ENCODE measurements at regions not wholly inside any gene's neighbourhood (a gene's known extent, or its start where the extent isn't known, plus 50 kb on each side); places are given as distances from the start of the nearest gene placed in this dataset.

DNA sequence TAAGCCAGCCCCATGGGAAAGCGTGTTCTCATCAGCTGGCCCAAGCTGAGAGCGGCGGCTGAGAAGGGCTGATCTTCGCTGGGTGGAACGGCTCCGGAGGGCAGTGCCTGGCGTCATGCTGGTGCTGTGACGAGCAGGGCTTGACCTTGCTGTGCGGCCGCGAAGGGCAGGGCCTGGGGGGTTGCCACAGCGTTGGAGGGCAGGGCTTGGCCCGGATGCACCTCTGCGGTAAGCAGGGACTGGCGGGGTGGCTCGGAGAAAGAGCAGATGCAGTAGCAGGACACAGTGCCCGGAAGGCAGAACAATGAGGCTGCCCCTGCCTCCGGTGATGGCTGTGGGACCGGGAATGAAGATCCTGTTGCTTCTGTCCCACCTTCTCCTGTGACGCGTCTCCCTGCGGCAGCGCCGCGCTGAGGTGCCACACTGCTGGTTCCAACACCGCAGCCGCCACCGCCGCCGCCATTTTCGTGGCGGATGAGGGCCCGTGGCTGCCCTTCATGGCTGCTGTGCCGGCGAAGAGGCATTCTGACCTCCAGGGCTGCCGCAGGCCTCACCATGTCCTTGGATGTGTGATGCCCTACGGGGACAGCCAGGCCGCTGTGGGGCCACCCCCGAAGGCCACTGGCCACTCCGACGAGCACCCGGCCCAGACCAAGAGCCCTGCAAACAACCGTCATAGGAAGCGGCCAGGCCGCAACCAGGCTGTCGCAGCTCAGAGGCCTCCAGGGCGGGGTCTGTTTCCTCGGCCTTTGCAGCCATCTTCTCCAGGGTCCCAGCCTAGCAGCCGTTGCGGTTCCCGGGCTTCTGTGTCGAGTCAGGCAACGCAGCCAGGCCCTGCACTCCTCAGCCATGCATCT lies 890.5 kb upstream of the CTNND2 start:
- ATAC-seq, result no peak
- TF ChIP-seq RARB (CRISPR knock-in tag; IDR thresholded peaks at IDR 0.05) (no peak), ISL1 (CRISPR knock-in tag; IDR thresholded peaks at IDR 0.05) (no peak), ARNTL (CRISPR knock-in tag; IDR thresholded peaks at IDR 0.05; ENCODE audit: borderline replicate concordance, low read depth) (no peak), ZFP3 (CRISPR knock-in tag; IDR thresholded peaks at IDR 0.05) (no peak), POU6F1 (CRISPR knock-in tag; IDR thresholded peaks at IDR 0.05; ENCODE audit: borderline replicate concordance, low read depth) (no peak), ESRRG (CRISPR knock-in tag; IDR thresholded peaks at IDR 0.05) (no peak), ZNF8 (CRISPR knock-in tag; IDR thresholded peaks at IDR 0.05) (no peak), TOX (CRISPR knock-in tag; IDR thresholded peaks at IDR 0.05; ENCODE audit: borderline replicate concordance) (no peak), CSDC2 (CRISPR knock-in tag; IDR thresholded peaks at IDR 0.05) (no peak), TSHZ2 (CRISPR knock-in tag; IDR thresholded peaks at IDR 0.05) (no peak), SNAI2 (CRISPR knock-in tag; IDR thresholded peaks at IDR 0.05) (no peak)
- TF ChIP-seq, protein P1, sequence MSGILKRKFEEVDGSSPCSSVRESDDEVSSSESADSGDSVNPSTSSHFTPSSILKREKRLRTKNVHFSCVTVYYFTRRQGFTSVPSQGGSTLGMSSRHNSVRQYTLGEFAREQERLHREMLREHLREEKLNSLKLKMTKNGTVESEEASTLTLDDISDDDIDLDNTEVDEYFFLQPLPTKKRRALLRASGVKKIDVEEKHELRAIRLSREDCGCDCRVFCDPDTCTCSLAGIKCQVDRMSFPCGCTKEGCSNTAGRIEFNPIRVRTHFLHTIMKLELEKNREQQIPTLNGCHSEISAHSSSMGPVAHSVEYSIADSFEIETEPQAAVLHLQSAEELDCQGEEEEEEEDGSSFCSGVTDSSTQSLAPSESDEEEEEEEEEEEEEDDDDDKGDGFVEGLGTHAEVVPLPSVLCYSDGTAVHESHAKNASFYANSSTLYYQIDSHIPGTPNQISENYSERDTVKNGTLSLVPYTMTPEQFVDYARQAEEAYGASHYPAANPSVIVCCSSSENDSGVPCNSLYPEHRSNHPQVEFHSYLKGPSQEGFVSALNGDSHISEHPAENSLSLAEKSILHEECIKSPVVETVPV (CRISPR knock-in tag; IDR thresholded peaks at IDR 0.05), result no peak
- TF ChIP-seq, protein P2, sequence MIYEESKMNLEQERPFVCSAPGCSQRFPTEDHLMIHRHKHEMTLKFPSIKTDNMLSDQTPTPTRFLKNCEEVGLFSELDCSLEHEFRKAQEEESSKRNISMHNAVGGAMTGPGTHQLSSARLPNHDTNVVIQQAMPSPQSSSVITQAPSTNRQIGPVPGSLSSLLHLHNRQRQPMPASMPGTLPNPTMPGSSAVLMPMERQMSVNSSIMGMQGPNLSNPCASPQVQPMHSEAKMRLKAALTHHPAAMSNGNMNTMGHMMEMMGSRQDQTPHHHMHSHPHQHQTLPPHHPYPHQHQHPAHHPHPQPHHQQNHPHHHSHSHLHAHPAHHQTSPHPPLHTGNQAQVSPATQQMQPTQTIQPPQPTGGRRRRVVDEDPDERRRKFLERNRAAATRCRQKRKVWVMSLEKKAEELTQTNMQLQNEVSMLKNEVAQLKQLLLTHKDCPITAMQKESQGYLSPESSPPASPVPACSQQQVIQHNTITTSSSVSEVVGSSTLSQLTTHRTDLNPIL (CRISPR knock-in tag; IDR thresholded peaks at IDR 0.05; ENCODE audit: low read depth), result no peak
- TF ChIP-seq, protein P3, sequence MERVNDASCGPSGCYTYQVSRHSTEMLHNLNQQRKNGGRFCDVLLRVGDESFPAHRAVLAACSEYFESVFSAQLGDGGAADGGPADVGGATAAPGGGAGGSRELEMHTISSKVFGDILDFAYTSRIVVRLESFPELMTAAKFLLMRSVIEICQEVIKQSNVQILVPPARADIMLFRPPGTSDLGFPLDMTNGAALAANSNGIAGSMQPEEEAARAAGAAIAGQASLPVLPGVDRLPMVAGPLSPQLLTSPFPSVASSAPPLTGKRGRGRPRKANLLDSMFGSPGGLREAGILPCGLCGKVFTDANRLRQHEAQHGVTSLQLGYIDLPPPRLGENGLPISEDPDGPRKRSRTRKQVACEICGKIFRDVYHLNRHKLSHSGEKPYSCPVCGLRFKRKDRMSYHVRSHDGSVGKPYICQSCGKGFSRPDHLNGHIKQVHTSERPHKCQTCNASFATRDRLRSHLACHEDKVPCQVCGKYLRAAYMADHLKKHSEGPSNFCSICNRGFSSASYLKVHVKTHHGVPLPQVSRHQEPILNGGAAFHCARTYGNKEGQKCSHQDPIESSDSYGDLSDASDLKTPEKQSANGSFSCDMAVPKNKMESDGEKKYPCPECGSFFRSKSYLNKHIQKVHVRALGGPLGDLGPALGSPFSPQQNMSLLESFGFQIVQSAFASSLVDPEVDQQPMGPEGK (CRISPR knock-in tag; IDR thresholded peaks at IDR 0.05; ENCODE audit: borderline replicate concordance), result no peak

GRCh38 chr5:12793373-12793772 lies 889.1 kb upstream of the CTNND2 start:
- no peak for ATAC-seq
- TF ChIP-seq BACH2 (CRISPR knock-in tag; IDR thresholded peaks at IDR 0.05; ENCODE audit: borderline replicate concordance), result no peak
- no peak for TF ChIP-seq ZNF565 (CRISPR knock-in tag; conservative IDR thresholded peaks at IDR 0.05; ENCODE audit: low read depth)
- TF ChIP-seq ZC3H10 (CRISPR knock-in tag; IDR thresholded peaks at IDR 0.05), result no peak
- no peak for TF ChIP-seq TOX (CRISPR knock-in tag; IDR thresholded peaks at IDR 0.05; ENCODE audit: borderline replicate concordance)
- TF ChIP-seq ZFP3 (CRISPR knock-in tag; IDR thresholded peaks at IDR 0.05), result no peak
- TF ChIP-seq ARNTL (CRISPR knock-in tag; IDR thresholded peaks at IDR 0.05; ENCODE audit: borderline replicate concordance, low read depth), result no peak
- TF ChIP-seq, protein P1 (CRISPR knock-in tag; IDR thresholded peaks at IDR 0.05), result no peak
- TF ChIP-seq ISL1 (CRISPR knock-in tag; IDR thresholded peaks at IDR 0.05), result no peak
- no peak for TF ChIP-seq RARB (CRISPR knock-in tag; IDR thresholded peaks at IDR 0.05)
- no peak for TF ChIP-seq TSHZ2 (CRISPR knock-in tag; IDR thresholded peaks at IDR 0.05)
- no peak for TF ChIP-seq ESRRG (CRISPR knock-in tag; IDR thresholded peaks at IDR 0.05)
- no peak for TF ChIP-seq ZNF8 (CRISPR knock-in tag; IDR thresholded peaks at IDR 0.05)
- TF ChIP-seq, protein P2 (CRISPR knock-in tag; IDR thresholded peaks at IDR 0.05; ENCODE audit: low read depth), result no peak
- no peak for TF ChIP-seq CSDC2 (CRISPR knock-in tag; IDR thresholded peaks at IDR 0.05)
- TF ChIP-seq GLIS3 (CRISPR knock-in tag; IDR thresholded peaks at IDR 0.05), result no peak

All from SK-N-SH treated with all-trans-retinoic acid at 6 μM for 48 hours (cell line).